SK-N-SH treated with all-trans-retinoic acid at 6 μM for 48 hours (cell line): ENCODE measurements at regions not wholly inside any gene's neighbourhood (a gene's known extent, or its start where the extent isn't known, plus 50 kb on each side); places are given as distances from the start of the nearest gene placed in this dataset.

Experiments
- CREB5 ChIP-seq: fragments of 250-450 bp; sonication (Bioruptor Pico); IDR thresholded peaks from 2 replicates; pipeline ENCODE4 v1.5.1; 2020; ENCODE audit warnings: low read depth, mild to moderate bottlenecking, moderate library complexity
- CSRNP3 ChIP-seq: fragments of 250-450 bp; sonication (Bioruptor Pico); IDR thresholded peaks from 2 replicates; pipeline ENCODE4 v1.5.1; 2021; ENCODE audit warnings: mild to moderate bottlenecking, moderate library complexity
- SNAI2 ChIP-seq: fragments of 250-450 bp; sonication (Bioruptor Pico); IDR thresholded peaks from 2 replicates; pipeline ENCODE4 v1.5.0; 2020; ENCODE audit warnings: mild to moderate bottlenecking, moderate library complexity
- TSHZ2 ChIP-seq: fragments of 250-450 bp; sonication (Bioruptor Pico); IDR thresholded peaks from 2 replicates; pipeline ENCODE4 v1.5.0; 2020; ENCODE audit warnings: mild to moderate bottlenecking, moderate library complexity
- ZFP30 ChIP-seq: fragments of 450-650 bp; formaldehyde crosslinking; IDR thresholded peaks from 2 replicates; pipeline ENCODE4 v1.5.0; 2022; ENCODE audit warnings: mild to moderate bottlenecking, moderate library complexity

DNA sequence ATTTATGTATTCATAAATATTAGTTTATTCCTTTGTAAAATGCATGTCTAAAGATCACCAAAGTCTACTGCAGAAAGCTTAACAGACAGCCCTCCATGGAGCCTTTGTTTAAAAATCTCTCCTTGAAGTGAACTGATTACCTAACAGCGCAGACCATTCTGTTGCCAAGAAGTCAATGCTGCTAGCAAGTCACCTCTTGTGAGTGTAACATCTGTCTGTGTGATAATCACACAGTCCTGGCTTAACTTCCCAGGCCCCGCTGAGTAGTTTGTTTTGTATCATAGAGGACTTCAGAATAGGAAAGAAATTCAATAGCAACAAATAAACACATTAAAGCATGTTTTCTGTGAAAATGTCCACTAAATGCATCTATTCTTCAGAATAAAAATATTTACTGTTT is 435.3 kb upstream of the IGFBP3 start:
- TF ChIP-seq CREB5 (CRISPR knock-in tag) (no peak), ZFP30 (CRISPR knock-in tag) (no peak), TSHZ2 (CRISPR knock-in tag) (no peak), CSRNP3 (CRISPR knock-in tag) (no peak), SNAI2 (CRISPR knock-in tag) (no peak)
